Kidney epithelial cell (primary cell): ENCODE measurements at regions not wholly inside any gene's neighbourhood (a gene's known extent, or its start where the extent isn't known, plus 50 kb on each side); places are given as distances from the start of the nearest gene placed in this dataset.

Experiments
- DNase-seq: peaks from one replicate; pipeline ENCODE4 v3.0.0-alpha.2; 2010; ENCODE audit warnings: low read depth
- H3K27me3 ChIP-seq: 2 replicates; pipeline ENCODE4 v1.6.0; 2011; ENCODE audit warnings: low read length; ENCODE audit not compliant: control insufficient read depth, insufficient read depth
- H3K36me3 ChIP-seq: 2 replicates; pipeline ENCODE4 v1.5.1; 2011; ENCODE audit warnings: low read length; ENCODE audit not compliant: control insufficient read depth, insufficient read depth
- H3K4me3 ChIP-seq: 2 replicates; pipeline ENCODE4 v1.5.1; 2011; ENCODE audit warnings: low read depth, mild to moderate bottlenecking, control low read depth, low read length
- CTCF ChIP-seq: IDR thresholded peaks from 2 replicates; pipeline ENCODE4 v1.5.1; 2011; ENCODE audit warnings: mild to moderate bottlenecking, moderate library complexity, low read length, control low read depth, inconsistent platforms; ENCODE audit not compliant: insufficient read depth, poor library complexity, severe bottlenecking

DNA sequence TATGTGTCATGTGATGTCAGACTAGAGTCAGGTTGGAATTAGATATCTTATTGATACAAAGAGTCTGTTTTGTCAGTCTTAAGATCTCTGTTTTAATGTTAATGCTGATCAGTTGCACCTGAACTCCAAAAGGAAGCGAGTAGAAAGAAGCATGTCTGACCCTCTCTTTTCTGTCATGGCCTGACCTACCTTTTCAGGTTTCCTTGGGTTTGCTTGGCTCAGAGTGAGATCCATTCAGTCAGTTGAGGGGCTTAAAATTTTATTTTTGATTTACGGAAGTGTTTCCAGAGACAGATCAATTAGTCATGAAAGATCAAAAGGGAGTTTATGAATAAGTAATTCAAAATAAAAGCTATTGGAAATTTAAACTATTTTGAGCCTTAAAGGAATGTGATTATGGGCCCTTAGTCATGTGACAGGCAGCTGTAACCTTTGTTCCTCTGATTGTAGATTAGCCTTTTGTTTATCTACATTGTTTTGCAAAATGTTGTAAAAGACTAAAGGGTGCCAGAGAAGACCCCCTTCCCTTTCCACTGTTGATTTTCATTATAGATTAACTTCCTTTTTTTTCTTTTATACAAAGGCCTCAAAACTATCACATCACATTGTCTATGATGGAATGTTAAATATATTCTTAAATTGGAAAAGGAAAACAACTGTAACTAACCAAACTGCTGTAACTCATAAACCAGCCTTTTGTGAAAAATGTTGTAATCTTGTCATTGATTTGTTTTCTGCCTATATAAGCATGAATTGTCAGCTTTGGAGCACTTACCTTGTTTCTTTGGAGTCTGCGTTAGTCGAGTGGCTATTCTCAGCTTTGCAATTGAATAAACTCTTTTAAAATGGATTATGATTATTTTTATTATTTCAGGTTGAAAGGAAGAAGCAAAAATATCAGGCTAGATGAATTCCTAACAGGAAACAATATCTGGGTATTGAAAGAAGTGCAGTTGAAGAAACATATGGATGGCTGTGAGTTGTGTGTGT lies 195.5 kb upstream of the MBL2 start:
- no peaks in the 10 kb centered on the region for H3K27me3 ChIP-seq
- TF ChIP-seq CTCF = no peak
- DNase-seq = no peak
- no peak overlapping the region for H3K4me3 ChIP-seq
- no peaks in the 10 kb centered on the region for H3K36me3 ChIP-seq

- Histone ChIP-seq H3K36me3 (no peaks in the 10 kb centered on the region), H3K4me3 (no peak overlapping the region), H3K27me3 (no peaks in the 10 kb centered on the region)
- no peak for DNase-seq
- TF ChIP-seq CTCF = no peak
Observed at GRCh38 chr10:52966904-52967303, 194.3 kb upstream of the MBL2 start.

- no peaks in the 10 kb centered on the region for H3K27me3 ChIP-seq
- DNase-seq = no peak
- TF ChIP-seq CTCF = no peak
- H3K36me3 ChIP-seq = no peaks in the 10 kb centered on the region
- no peak overlapping the region for H3K4me3 ChIP-seq
Observed at GRCh38 chr10:52965938-52966401, 193.4 kb upstream of the MBL2 start.

DNA sequence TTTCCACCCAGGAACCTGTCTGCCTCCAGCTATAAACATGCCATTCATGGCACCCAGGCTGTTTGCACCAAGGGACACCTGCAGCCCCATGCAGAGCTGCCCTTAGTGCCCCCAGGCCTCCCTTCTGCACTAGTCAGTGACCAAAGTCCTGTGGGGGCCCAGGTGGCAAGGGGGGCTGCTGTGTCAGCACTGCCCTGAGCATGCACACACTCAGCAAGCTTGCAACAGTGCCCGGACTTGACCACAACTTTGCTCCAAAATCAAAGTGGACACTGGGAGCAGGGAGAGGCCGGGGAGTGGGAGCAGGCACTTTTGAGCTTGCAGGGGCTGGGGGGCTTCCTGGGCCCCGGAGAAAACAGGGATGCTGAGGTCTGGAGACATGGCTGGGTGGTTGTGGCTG lies 192.9 kb upstream of the MBL2 start:
- no peaks in the 10 kb centered on the region for H3K27me3 ChIP-seq
- no peak for DNase-seq
- no peaks in the 10 kb centered on the region for H3K36me3 ChIP-seq
- H3K4me3 ChIP-seq = no peak overlapping the region
- no peak for TF ChIP-seq CTCF

GRCh38 chr10:52961323-52961722 lies 188.7 kb upstream of the MBL2 start:
- H3K36me3 ChIP-seq = no peaks in the 10 kb centered on the region
- H3K4me3 ChIP-seq = no peak overlapping the region
- H3K27me3 ChIP-seq = no peaks in the 10 kb centered on the region
- TF ChIP-seq CTCF = no peak
- DNase-seq = no peak
